RKO (cell line): ENCODE measurements at regions not wholly inside any gene's neighbourhood (a gene's known extent, or its start where the extent isn't known, plus 50 kb on each side); places are given as distances from the start of the nearest gene placed in this dataset.

Experiments
- DNase-seq: peaks from one replicate; pipeline ENCODE4 v3.0.0-alpha.2; 2016; ENCODE audit warnings: low spot score

DNA sequence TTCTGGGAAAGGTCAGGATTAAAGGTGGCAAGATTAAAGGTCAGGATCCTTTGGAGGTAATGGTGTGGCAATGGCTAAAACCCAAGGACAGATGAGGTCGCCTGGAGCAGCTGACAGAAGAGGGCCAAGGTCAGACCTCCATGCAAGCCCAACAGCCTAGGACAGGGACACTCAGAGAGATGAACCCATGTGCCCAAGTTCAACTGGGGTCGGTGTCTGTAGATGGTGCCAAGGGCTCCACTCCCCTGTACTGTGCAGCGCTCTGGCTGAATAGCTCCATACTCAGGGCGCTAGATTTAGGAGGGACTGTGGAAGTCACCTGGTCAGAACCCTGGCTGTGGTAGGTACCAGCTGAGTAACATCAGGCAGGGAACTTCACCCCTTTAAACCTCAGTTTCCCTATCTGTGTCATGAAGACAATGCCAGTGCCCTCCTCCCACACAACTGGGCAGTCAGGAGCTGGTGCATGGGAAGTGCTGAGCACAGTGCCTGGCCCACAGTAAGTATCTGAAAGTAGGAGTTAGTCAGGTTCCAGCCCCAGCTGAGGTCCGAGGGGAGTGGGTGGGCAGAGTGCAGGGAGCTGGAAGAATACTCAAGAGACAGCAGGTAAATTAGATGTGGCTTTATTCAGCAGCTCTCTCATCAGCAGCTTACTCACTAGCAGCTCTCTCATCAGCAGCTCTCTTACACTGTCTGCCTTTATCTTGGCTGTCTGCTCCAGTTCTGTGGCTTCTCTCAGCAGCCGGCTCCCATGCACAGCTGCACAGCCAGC lies 327.1 kb downstream of the GLRX3 start:
- DNase-seq = no peak

DNA sequence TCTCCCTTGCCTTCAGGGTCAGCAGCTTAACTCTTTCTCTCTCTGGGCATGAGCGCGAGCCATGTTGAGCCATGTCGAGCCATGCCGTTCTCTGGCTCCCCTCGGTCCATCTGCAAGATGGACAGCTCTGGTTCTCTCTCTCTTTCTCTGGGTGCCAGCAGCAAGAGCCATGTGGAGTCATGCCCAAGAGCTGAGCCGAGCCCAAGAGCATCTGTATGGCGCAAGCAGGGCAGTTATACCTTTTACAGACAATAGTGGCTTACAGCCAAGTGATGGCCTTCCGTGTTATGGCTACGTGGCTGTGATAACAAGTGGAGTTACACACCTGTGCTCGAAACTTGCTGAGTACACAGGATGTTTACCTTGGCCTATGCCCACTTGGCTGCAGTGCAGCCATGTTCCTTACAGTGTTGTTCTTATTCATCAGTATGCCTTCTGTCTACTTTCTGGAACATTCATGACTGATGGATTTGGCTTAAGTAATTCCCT lies 327.7 kb downstream of the GLRX3 start:
- no peak for DNase-seq

DNA sequence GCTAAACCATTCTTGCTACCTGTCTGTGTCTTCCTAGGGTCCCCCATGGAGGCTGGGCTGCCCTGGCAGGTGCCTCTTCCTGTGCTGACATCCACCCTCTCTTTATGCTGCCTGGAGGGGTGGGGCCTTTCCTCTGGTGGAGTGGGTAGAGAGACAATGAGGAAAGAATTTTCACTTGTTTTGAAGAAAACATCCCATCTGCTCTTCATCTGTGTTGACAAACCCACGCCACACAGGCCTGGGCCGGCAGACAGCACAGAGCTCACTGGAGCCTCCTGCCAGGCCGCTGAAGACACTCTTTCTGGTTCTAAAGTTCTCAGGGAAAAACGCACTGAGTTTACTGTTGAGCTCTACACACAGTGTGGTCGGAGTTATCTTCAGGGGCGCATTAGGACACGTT lies 328.2 kb downstream of the GLRX3 start:
- DNase-seq = no peak

DNA sequence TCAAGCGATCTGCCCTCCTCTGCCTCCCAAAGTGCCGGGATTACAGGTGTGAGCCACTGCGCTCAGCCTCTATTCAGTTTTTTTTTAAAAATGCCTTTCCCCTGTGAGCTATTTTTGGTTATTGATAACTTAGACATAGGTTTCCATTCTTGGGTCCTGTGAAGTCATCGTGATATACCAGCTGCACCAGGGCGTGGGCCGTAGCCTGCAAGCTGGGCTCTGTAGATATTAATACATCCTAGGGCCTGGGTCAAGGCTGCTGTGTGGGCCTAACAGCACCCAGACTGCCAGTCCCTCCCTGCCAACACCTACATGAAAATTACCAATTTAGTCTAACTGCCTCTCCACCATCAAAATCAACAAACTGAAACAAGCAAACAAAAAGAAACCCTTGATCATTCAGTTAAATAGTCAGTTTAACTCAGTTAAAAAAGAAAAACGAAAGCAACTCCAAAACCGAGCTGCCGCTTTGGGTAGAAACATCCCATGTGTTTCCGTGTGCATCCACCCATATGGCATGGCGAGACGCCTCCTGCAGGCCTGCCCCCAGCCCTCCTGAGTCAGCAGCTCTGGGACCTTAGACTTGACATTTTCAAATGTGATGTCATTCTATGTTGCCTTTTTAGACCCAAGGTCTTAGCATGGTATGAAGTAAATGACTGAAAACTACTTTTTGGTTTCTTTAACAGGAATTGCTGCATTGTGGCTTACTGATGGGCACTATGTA lies 330.2 kb downstream of the GLRX3 start:
- no peak for DNase-seq

DNA sequence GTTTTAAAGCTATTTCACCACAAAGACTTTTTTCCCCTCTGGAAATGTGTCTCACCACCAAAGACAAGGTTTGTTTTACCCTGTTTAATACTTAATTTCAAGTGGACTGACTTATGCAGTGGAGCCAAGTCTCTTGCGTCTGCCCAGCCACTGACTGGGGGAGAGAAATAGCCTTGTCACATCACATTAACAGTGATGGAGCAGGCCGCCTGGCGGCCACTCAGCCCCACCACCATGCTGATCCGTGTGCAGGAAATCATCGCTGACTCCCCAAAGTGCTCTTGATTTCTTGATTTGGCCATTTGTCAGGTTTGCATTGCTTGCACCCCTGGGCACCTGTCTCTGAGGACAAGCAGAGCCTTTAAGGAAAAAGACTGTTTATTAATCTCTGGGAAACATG lies 334.1 kb downstream of the GLRX3 start:
- DNase-seq = no peak

DNA sequence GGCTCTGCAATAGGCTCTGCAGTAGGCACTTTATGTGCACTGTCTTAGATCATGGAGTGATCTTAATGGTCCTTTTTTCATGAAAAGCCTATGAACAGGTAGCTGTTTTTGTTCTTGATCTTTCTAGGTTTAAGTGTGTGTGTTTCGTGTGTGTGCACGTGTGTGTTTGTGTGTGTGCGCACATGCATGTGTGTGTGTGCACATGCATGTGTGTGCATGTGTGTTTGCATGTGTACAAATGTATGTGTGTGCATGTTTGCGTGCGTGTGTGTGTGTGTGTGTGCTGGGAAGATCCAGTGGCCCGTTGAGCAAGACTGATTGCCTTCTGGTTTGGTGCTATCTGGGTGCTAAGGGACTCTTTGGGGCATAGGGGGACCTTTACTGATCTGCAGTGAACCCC lies 334.8 kb downstream of the GLRX3 start:
- no peak for DNase-seq

DNA sequence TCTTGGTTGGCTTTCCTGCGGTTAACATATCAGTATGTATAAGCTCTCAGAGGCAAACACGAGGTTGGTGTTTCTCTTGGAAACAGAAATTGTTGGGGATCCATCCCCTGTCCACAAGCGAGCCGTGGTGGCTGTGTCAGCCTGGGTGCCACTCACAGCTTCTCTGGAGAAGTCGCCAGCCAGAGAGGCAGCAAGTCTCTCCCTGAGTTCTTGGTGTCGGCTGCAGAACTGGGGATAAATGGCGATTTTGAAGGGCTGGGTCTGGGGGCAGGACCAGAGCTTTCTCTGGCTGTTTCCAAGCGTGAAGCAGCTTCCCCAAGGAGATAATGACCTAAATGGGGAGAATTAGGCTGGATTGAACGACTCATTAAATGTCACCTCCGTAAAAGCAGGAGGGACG lies 335.3 kb downstream of the GLRX3 start:
- DNase-seq = no peak

DNA sequence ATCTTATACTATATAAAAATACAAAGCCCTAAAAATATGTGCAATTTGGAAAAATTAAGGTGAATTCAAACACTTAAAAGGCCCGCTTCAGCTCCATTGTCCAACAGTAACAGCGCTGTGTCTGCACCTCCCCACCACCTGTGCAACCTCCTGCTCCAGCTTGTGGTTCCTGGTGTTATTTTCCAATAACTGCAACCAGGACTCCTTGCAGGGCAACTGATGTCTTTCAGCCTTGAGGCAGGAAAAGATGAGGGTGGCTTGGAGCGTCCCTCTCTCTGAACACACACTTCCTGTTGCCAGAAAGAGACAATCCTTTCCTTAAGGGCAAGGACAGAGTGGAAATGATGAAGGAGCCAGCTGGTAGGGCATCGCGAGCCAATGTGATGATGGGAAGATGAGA lies 336.0 kb downstream of the GLRX3 start:
- no peak for DNase-seq

DNA sequence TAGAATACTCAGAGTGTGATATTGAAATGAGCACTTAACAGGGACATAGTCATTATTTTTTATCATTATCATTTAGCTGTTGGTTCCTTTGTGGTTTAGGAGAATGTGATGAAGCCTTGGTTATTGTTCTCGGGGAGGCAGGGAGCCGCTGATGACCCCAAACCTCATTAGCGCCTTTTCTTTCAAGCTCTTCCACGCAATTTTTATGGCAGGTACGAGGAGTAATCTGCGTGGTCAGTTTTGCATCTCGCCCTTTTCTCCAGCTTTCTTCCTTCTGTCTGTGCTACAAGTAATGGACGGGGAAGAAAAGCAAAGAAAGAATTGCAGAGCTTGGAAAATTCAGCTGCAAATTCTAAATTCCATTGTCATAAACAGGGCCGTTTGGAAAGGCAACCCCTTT lies 338.4 kb downstream of the GLRX3 start:
- no peak for DNase-seq

DNA sequence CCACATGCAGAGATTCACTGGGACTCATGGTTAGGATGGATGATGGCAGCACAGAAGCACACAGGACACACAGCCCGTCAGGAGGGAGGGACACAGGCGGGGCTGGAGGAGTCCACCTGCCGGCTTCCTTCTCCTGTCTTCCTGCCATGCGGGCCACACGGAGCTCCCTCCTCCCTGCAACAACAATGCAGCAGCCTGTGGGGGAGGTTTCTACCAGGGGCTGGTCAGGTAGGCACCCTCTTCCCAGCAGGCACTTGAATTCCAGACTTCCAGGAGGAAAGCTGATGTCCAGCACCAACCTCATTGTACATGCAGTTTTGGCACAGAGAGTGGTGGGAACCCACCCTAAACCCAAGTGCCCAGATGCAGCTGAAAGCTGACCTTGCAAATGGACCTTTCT lies 341.2 kb downstream of the GLRX3 start:
- no peak for DNase-seq

DNA sequence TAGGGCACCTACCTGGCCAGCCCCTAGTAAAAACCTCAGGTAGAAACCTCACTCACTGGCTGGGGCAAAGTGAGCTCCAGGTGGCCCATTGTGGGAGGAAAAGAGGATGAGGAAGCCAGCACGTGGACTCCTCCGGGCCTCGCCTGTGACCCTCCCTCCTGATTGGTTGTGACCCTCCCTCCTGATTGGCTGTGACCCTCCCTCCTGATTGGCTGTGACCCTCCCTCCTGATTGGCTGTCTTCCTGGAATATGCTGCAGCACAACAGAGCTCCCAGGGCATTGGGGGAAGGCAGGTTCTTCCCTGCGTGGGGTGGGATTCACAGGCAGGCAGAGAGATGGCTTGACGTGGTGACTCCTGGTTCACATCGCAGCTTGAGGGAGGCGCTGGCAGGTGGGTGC lies 343.0 kb downstream of the GLRX3 start:
- no peak for DNase-seq

DNA sequence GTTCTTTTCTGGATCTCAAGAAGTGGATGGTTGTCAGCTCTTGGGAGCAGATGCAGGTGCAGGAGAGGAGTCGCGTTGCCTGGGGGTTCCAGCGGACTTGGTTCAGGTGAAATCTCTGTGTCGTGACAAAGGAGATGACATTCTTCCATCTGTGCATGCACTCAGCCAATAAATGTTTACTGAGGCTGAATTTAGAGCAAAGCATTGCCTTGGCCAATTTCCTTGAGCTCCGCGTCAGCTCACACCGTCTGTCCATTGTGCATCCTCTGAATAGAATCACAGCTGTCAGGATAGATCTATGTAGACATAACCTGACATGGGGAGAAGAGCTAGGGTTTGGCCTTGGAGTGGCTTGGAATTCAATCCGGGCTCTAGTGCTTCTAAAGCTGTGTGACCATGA lies 343.7 kb downstream of the GLRX3 start:
- no peak for DNase-seq

DNA sequence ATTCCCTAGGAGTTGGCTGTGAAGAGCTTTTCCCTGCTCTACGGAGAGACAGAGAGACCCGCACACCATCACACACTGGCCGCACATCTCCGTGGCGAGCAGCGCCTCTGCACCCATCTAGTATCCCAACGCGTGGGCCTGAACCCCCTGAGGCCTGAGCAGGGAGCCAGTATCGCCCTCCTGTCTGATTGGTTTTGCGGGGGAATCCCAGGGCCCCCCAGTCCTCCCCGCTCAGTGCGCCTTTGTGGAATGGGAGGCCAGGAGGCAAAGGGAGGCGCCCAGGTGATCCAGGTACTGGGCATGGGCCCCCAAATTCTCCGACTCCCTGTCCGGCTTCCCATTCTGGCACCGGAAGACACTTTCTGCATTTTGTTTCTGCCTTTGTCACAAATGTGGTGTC lies 344.3 kb downstream of the GLRX3 start:
- DNase-seq = no peak

DNA sequence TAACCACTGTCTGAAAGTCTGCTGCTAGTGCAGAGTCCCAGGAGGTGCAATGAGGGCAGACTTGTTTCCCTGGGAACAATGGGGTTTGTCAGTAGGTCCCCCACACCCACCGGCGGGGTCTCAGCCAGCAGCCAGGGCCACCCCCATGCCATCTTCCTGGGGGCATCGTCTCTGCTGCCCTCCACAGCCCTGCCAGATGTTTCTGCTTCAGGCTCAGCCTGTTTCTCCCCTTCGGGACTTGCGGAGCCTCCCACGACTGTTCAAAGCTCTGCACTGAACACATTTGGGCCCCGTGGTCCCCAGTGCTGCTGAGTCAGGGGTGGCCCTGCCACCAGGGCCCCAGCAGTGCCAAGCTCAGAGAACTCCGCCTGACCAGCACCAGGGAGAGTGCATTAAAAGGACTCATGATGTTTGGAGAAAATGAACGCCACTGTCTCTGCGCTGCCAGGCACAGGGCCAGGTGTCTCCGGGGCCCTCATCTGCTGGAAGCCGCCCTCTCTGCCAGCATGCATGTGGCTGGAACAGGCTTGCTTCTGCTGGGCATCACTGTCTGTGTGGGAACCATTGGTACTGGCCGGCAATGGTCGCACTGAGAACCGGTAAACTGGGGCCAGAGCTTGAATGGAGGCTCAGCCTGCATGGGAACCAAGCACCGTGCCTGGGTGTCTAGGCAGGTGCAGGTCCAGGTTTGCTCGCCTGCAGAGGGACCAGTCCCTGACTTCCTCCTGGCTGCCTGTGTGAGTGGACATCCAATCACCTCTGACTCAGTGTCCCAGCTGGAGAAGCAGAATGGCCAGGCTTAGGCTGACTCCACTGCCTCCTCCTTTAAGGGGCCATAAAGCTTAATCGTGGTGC lies 345.1 kb downstream of the GLRX3 start:
- no peak for DNase-seq

DNA sequence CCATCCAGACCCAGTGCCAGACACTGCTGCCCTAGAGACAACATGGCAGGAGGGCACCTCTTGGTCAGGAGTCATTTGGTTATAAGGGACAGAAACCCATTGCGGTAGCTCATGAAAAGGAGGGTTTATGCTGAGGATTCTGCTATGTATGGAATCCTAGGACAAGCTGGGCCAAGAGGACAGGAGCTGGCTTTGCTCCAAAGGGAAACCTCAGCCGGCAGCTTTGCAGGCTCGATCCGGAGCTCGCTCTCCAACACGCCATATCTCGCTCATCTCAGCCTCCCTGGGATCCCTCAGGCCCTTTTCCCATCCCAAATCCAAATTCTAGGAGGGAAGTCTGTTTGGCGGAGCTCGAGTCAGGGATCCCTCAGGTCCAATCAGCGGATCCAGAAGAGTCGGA lies 345.7 kb downstream of the GLRX3 start:
- DNase-seq = no peak

DNA sequence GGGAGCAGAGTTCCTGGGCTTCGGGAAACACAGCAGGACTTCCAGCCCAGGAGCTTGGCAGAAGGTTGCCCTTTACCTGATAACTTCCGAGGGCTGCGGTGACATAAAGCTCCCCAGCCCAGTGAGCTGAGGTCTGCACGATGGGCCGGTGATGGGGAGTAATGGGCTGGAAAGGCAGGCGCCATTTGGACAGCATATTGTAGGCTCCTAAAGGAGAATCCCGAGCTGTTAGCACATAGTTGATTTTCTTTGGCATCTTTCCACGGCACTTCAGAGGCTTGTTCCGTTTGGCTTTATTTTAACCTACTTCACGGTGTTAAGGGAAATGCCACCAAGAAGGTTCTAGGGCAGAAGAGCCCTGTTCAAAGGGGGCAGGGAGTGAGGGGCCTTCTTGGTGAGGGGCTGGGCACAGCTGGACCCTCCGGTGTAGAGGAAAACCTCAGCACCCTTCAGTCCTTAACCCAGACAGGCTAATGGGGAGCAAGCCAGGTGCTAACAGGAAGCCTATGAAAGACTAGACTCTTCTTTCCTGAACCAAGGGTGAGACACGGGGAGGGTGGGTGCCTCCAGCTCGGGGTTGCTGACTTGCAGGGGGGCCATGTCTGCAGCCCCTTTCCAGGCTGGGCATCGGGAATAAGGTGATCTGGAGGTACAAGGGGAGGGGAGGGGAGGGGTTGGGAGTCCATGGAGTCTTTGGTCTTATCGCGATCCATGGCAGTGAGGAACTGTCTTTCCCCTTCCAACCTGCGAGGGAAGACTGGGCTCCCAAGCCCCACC lies 347.7 kb downstream of the GLRX3 start:
- no peak for DNase-seq

DNA sequence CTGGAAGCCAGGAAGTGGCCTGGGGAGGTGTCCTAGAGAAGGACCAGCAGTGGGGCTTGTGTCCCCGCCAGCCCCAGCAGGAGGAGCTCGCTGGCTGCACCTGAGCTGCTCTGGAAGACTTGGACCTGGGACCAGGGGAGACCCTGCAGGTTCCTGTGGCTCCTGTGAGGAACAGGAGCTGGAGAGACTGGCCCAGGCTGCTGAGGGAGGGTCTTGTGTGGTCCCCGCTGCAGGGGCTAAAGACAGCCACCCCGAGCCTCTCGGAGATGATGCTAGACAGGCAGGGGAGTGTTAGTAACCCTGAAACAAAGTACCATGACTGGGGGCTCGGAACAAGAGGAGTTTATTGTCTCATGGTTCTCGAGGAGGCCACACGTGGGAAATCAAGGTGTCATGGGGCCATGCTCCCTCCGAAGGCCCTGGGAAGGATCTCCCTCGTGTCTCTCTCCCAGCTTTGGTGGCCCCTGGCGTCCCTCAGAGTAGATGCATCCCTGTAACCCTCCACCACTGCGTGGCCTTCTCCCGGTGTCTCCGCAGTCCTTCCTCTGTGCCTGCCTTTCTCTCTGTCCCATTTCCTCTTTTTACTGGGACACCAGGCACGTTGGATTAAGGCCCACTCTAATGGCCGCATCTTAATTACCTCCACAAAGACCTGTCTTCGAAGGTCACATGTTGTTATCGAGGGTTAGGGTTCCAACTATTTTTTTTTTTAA lies 348.4 kb downstream of the GLRX3 start:
- DNase-seq = no peak

DNA sequence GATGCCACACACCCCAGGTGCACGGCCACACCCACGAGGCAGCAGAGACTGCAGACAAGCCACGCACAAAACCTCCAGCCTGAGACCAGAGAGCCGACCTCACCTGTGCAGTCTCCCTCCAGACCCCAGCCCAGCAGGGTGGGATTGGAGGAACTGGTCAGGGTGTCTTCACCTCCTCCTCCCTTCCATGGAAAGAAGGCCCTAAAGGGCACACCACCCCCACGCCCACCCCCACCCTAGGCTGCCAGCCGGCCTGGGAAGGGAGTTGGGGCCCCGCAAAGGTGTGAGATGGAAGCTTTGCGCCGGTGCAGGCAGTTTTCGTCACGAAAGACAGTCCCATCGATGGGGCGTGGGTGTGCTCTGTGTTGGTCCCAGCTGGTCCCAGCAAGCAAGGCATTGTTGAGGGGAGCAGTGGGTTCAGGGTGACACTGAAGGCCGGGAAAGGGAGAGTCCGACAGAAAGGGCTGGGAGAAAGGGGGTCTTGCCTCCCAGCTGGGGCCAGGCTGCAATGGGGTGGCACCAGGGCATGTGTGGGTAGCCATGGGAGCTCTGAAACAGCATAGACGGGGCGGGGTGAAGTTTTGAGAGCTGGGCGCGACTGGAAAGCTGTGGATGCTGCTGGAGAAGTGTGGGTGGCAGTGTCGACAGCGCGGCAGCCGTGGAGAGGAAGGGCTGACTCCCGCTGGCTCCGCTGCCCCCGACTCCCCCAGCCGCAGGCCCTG lies 349.2 kb downstream of the GLRX3 start:
- no peak for DNase-seq

DNA sequence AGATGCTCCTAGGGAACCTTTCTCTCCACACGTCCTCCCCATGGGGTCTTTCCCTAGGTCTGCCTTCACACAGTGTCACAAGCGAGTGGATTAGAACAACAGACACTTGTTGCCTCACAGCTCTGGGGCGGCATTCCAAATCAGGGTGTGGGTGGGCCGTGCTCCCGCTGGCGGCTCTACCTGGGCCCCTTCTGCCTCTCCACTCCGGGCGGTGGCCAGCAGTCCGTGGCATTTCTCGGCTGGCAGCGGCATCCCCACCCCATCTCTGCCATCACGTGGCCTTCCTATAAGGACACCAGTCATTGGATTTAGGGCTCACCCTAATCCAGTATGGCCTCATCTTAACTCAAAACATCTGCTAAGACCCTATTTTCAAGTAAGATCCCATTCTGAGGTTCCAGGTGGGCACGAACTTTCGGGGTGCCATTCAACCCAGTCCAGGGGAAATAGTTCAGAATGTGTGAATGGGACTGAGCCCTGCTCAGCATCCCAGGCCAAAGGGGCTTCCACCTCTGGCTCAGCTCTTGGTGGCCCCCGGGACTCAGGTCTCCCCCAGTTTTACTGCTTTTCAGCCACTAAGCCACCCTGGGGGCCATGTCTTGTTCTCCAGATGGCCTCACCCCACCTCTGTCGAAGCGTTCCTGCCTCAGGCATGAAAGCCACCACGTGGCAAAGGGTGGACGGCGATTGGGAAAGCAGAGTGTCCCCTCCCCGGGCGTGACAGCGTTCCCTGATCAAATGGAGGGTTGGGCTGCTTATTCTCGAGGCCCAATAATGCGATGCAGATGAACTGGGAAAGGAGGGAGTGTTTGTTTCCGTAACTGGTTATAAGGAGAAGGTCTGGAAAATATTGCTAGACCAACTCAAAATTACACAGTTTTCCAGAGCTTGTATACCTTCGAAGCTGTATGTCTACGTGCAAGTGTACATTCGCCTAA lies 350.0 kb downstream of the GLRX3 start:
- DNase-seq = no peak
